ENCODE measurements at regions not wholly inside any gene's neighbourhood (a gene's known extent, or its start where the extent isn't known, plus 50 kb on each side); places are given as distances from the start of the nearest gene placed in this dataset.

GRCh38 chr5:2506603-2507002, 244.9 kb downstream of the IRX2 start:
- in situ Hi-C loops (cut with HindIII; ENCODE audit: low sequenced_read_pairs) = no loop called here

- in situ Hi-C loops (cut with HindIII; ENCODE audit: low sequenced_read_pairs) = no loop called here
Observed at GRCh38 chr5:2505217-2505616, 246.3 kb downstream of the IRX2 start.

GRCh38 chr5:2502970-2503594, 248.4 kb downstream of the IRX2 start:
- in situ Hi-C loops (cut with HindIII; ENCODE audit: low sequenced_read_pairs) = no loop called here

GRCh38 chr5:2499917-2500316, 251.6 kb downstream of the IRX2 start:
- in situ Hi-C loops (cut with HindIII; ENCODE audit: low sequenced_read_pairs) = loop anchor here (5.0 kb wide), 2 partner anchors 77 to 108 kb away; no protein-coding TSS in a partner anchor

GRCh38 chr5:2496891-2497290, 254.6 kb downstream of the IRX2 start:
- in situ Hi-C loops (cut with HindIII; ENCODE audit: low sequenced_read_pairs) = loop anchor here (5.0 kb wide), 2 partner anchors 80 to 105 kb away; no protein-coding TSS in a partner anchor

- in situ Hi-C loops (cut with HindIII; ENCODE audit: low sequenced_read_pairs) = loop anchor here (5.0 kb wide), 2 partner anchors 81 to 104 kb away; no protein-coding TSS in a partner anchor
Observed at GRCh38 chr5:2496126-2496525, 255.4 kb downstream of the IRX2 start.

GRCh38 chr5:2493356-2493755, 258.1 kb downstream of the IRX2 start:
- in situ Hi-C loops (cut with HindIII; ENCODE audit: low sequenced_read_pairs) = no loop called here

GRCh38 chr5:2492476-2492875, 259.0 kb downstream of the IRX2 start:
- in situ Hi-C loops (cut with HindIII; ENCODE audit: low sequenced_read_pairs) = no loop called here

GRCh38 chr5:2491846-2492245, 259.6 kb downstream of the IRX2 start:
- in situ Hi-C loops (cut with HindIII; ENCODE audit: low sequenced_read_pairs) = no loop called here

GRCh38 chr5:2489306-2489705, 262.2 kb downstream of the IRX2 start:
- in situ Hi-C loops (cut with HindIII; ENCODE audit: low sequenced_read_pairs) = no loop called here

- in situ Hi-C loops (cut with HindIII; ENCODE audit: low sequenced_read_pairs) = no loop called here
Observed at GRCh38 chr5:2488593-2488992, 262.9 kb downstream of the IRX2 start.

- in situ Hi-C loops (cut with HindIII; ENCODE audit: low sequenced_read_pairs) = no loop called here
Observed at GRCh38 chr5:2487152-2487763, 264.2 kb downstream of the IRX2 start.

- in situ Hi-C loops (cut with HindIII; ENCODE audit: low sequenced_read_pairs) = no loop called here
Observed at GRCh38 chr5:2486373-2486772, 265.1 kb downstream of the IRX2 start.

GRCh38 chr5:2482778-2483177, 268.7 kb downstream of the IRX2 start:
- in situ Hi-C loops (cut with HindIII; ENCODE audit: low sequenced_read_pairs) = no loop called here

- in situ Hi-C loops (cut with HindIII; ENCODE audit: low sequenced_read_pairs) = no loop called here
Observed at GRCh38 chr5:2480871-2481270, 270.6 kb downstream of the IRX2 start.

GRCh38 chr5:2475902-2476301, 275.6 kb downstream of the IRX2 start:
- in situ Hi-C loops (cut with HindIII; ENCODE audit: low sequenced_read_pairs) = no loop called here

- in situ Hi-C loops (cut with HindIII; ENCODE audit: low sequenced_read_pairs) = no loop called here
Observed at GRCh38 chr5:2472670-2473069, 278.8 kb downstream of the IRX2 start.

GRCh38 chr5:2471152-2471879, 280.2 kb downstream of the IRX2 start:
- in situ Hi-C loops (cut with HindIII; ENCODE audit: low sequenced_read_pairs) = no loop called here

- in situ Hi-C loops (cut with HindIII; ENCODE audit: low sequenced_read_pairs) = no loop called here
Observed at GRCh38 chr5:2466966-2467365, 284.5 kb downstream of the IRX2 start.

GRCh38 chr5:2465383-2465782, 286.1 kb downstream of the IRX2 start:
- in situ Hi-C loops (cut with HindIII; ENCODE audit: low sequenced_read_pairs) = no loop called here

GRCh38 chr5:2464141-2464540, 287.3 kb downstream of the IRX2 start:
- in situ Hi-C loops (cut with HindIII; ENCODE audit: low sequenced_read_pairs) = no loop called here
